ENCODE measurements at regions not wholly inside any gene's neighbourhood (a gene's known extent, or its start where the extent isn't known, plus 50 kb on each side); places are given as distances from the start of the nearest gene placed in this dataset.
"Not testable (repeated sequence)": the region's sequence is repeated elsewhere in the genome, so short reads cannot be mapped to it uniquely, and the experiment has no call there.

GRCh38 chr4:160352637-160353036, 1249.8 kb downstream of the RAPGEF2 start:
- no peaks in the 10 kb centered on the region for H3K9me3 ChIP-seq (ENCODE audit: insufficient read depth, low read length)
- H3K36me3 ChIP-seq (replicated peaks; ENCODE audit: low read depth, low read length): no peaks in the 10 kb centered on the region
- no peak overlapping the region for H3K27ac ChIP-seq (ENCODE audit: low read length)
- no peak for TF ChIP-seq EZH2phosphoT487 (IDR thresholded peaks at IDR 0.05; ENCODE audit: low read depth)
- TF ChIP-seq, protein P1, sequence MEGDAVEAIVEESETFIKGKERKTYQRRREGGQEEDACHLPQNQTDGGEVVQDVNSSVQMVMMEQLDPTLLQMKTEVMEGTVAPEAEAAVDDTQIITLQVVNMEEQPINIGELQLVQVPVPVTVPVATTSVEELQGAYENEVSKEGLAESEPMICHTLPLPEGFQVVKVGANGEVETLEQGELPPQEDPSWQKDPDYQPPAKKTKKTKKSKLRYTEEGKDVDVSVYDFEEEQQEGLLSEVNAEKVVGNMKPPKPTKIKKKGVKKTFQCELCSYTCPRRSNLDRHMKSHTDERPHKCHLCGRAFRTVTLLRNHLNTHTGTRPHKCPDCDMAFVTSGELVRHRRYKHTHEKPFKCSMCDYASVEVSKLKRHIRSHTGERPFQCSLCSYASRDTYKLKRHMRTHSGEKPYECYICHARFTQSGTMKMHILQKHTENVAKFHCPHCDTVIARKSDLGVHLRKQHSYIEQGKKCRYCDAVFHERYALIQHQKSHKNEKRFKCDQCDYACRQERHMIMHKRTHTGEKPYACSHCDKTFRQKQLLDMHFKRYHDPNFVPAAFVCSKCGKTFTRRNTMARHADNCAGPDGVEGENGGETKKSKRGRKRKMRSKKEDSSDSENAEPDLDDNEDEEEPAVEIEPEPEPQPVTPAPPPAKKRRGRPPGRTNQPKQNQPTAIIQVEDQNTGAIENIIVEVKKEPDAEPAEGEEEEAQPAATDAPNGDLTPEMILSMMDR (IDR thresholded peaks at IDR 0.05; ENCODE audit: low read depth, low read length): no peak
- no peak overlapping the region for H2AFZ ChIP-seq (ENCODE audit: low read depth, low read length)
- H4K20me1 ChIP-seq (ENCODE audit: insufficient read depth, low read length): no peaks in the 10 kb centered on the region
- H3K4me2 ChIP-seq (ENCODE audit: low read length): no peak overlapping the region
- H3K27me3 ChIP-seq (ENCODE audit: low read depth, low read length): no peaks in the 10 kb centered on the region
- no peaks in the 10 kb centered on the region for H3K79me2 ChIP-seq (ENCODE audit: low read length)
- H3K4me3 ChIP-seq (ENCODE audit: low read length): no peak overlapping the region
- H3K9ac ChIP-seq (ENCODE audit: low read length): no peak overlapping the region
- H3K4me1 ChIP-seq (ENCODE audit: low read length): no peaks in the 10 kb centered on the region

- no peak overlapping the region for H3K9ac ChIP-seq (ENCODE audit: low read length)
- H3K9me3 ChIP-seq (ENCODE audit: insufficient read depth, low read length): no peaks in the 10 kb centered on the region
- H3K4me2 ChIP-seq (ENCODE audit: low read length): no peak overlapping the region
- H3K79me2 ChIP-seq (ENCODE audit: low read length): no peaks in the 10 kb centered on the region
- H4K20me1 ChIP-seq (ENCODE audit: insufficient read depth, low read length): no peaks in the 10 kb centered on the region
- TF ChIP-seq, protein P1 (IDR thresholded peaks at IDR 0.05; ENCODE audit: low read depth, low read length): no peak
- TF ChIP-seq EZH2phosphoT487 (IDR thresholded peaks at IDR 0.05; ENCODE audit: low read depth): no peak
- no peaks in the 10 kb centered on the region for H3K4me1 ChIP-seq (ENCODE audit: low read length)
- H3K4me3 ChIP-seq (ENCODE audit: low read length): no peak overlapping the region
- H2AFZ ChIP-seq (ENCODE audit: low read depth, low read length): no peak overlapping the region
- no peak overlapping the region for H3K27ac ChIP-seq (ENCODE audit: low read length)
- no peaks in the 10 kb centered on the region for H3K27me3 ChIP-seq (ENCODE audit: low read depth, low read length)
- H3K36me3 ChIP-seq (replicated peaks; ENCODE audit: low read depth, low read length): no peaks in the 10 kb centered on the region
Observed at GRCh38 chr4:160353548-160353947, 1250.7 kb downstream of the RAPGEF2 start.

- Histone ChIP-seq H3K9me3 (ENCODE audit: insufficient read depth, low read length) (0 out of 2 replicates have a peak, but pooled peaks cover 5% of the 10 kb centered on the region), H2AFZ (ENCODE audit: low read depth, low read length) (no peak overlapping the region), H3K27ac (ENCODE audit: low read length) (no peak overlapping the region)
Observed at GRCh38 chr4:160362478-160362877, 1259.6 kb downstream of the RAPGEF2 start.

GRCh38 chr4:160364217-160364616, 1261.3 kb downstream of the RAPGEF2 start:
- H3K9me3 ChIP-seq (ENCODE audit: insufficient read depth, low read length): 0 out of 2 replicates have a peak, but pooled peaks cover 5% of the 10 kb centered on the region
- no peaks in the 10 kb centered on the region for H3K4me1 ChIP-seq (ENCODE audit: low read length)
- no peaks in the 10 kb centered on the region for H3K27me3 ChIP-seq (ENCODE audit: low read depth, low read length)
- no peak overlapping the region for H2AFZ ChIP-seq (ENCODE audit: low read depth, low read length)
- TF ChIP-seq EZH2phosphoT487 (IDR thresholded peaks at IDR 0.05; ENCODE audit: low read depth): no peak
- TF ChIP-seq, protein P1 (IDR thresholded peaks at IDR 0.05; ENCODE audit: low read depth, low read length): no peak
- no peak overlapping the region for H3K4me2 ChIP-seq (ENCODE audit: low read length)
- H3K27ac ChIP-seq (ENCODE audit: low read length): no peak overlapping the region
- H3K36me3 ChIP-seq (replicated peaks; ENCODE audit: low read depth, low read length): no peaks in the 10 kb centered on the region
- H3K4me3 ChIP-seq (ENCODE audit: low read length): no peak overlapping the region
- no peaks in the 10 kb centered on the region for H4K20me1 ChIP-seq (ENCODE audit: insufficient read depth, low read length)
- no peaks in the 10 kb centered on the region for H3K79me2 ChIP-seq (ENCODE audit: low read length)
- no peak overlapping the region for H3K9ac ChIP-seq (ENCODE audit: low read length)

More at GRCh38 chr4:160362478-160362877, 1259.6 kb downstream of the RAPGEF2 start:
- Histone ChIP-seq H3K4me2 (ENCODE audit: low read length) (no peak overlapping the region), H3K27me3 (ENCODE audit: low read depth, low read length) (no peaks in the 10 kb centered on the region), H3K36me3 (replicated peaks; ENCODE audit: low read depth, low read length) (no peaks in the 10 kb centered on the region), H3K4me3 (ENCODE audit: low read length) (no peak overlapping the region), H3K9ac (ENCODE audit: low read length) (no peak overlapping the region), H3K79me2 (ENCODE audit: low read length) (no peaks in the 10 kb centered on the region), H4K20me1 (ENCODE audit: insufficient read depth, low read length) (no peaks in the 10 kb centered on the region), H3K4me1 (ENCODE audit: low read length) (no peaks in the 10 kb centered on the region)
- TF ChIP-seq, protein P1 (IDR thresholded peaks at IDR 0.05; ENCODE audit: low read depth, low read length): no peak
- no peak for TF ChIP-seq EZH2phosphoT487 (IDR thresholded peaks at IDR 0.05; ENCODE audit: low read depth)

DNA sequence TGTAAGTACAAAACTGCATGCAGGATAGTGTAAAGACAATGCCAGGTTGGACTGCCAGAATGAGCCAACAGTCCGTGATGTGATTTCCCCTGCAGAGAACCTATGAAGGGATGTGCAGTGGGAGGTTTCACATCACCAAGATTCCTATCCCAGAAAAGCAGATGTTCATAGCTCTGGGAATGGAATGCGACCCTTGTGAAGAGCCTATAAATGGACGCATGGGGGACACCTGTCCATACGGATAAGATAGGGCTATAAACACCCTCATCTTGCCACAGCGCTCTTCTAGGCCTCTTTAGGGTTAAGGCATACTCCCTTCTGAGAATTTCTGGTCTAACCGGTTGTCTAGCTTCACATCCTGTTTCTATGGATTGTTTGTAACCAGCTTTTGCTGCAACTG, 1261.8 kb downstream of the RAPGEF2 start:
- not testable (repeated sequence) for H3K9me3 ChIP-seq (ENCODE audit: insufficient read depth, low read length); H3K9ac ChIP-seq (ENCODE audit: low read length); H4K20me1 ChIP-seq (ENCODE audit: insufficient read depth, low read length); H3K36me3 ChIP-seq (replicated peaks; ENCODE audit: low read depth, low read length); H3K4me3 ChIP-seq (ENCODE audit: low read length); H2AFZ ChIP-seq (ENCODE audit: low read depth, low read length); H3K4me1 ChIP-seq (ENCODE audit: low read length); H3K27me3 ChIP-seq (ENCODE audit: low read depth, low read length); H3K4me2 ChIP-seq (ENCODE audit: low read length); H3K79me2 ChIP-seq (ENCODE audit: low read length); H3K27ac ChIP-seq (ENCODE audit: low read length)

DNA sequence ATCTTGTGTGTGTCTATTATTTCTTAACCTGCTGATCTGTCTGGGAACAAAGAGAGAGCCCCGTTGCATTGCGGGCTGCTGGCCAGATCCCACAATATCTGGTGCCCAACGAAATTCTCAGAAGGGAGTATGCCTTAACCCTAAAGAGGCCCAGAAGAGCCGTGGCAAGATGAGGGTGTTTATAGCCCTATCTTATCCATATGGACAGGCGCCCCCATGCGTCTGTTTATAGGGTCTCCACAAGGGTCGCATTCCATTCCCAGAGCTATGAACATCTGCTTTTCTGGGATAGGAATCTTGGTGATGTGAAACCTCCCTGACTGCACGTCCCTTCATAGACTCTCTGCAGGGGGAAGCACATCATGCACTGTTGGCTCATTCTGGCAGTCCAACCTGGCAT, 1262.5 kb downstream of the RAPGEF2 start:
- not testable (repeated sequence) for H3K4me2 ChIP-seq (ENCODE audit: low read length); H3K36me3 ChIP-seq (replicated peaks; ENCODE audit: low read depth, low read length); H3K79me2 ChIP-seq (ENCODE audit: low read length); H3K4me3 ChIP-seq (ENCODE audit: low read length); H2AFZ ChIP-seq (ENCODE audit: low read depth, low read length); H3K4me1 ChIP-seq (ENCODE audit: low read length); H3K9ac ChIP-seq (ENCODE audit: low read length); H3K27ac ChIP-seq (ENCODE audit: low read length); H3K27me3 ChIP-seq (ENCODE audit: low read depth, low read length); H3K9me3 ChIP-seq (ENCODE audit: insufficient read depth, low read length); H4K20me1 ChIP-seq (ENCODE audit: insufficient read depth, low read length)

Data from OCI-LY3 (cell line).